ENCODE measurements at regions not wholly inside any gene's neighbourhood (a gene's known extent, or its start where the extent isn't known, plus 50 kb on each side); places are given as distances from the start of the nearest gene placed in this dataset.

GRCh38 chr9:88930716-88931115 lies 60.6 kb upstream of the S1PR3 start:
- H3K27ac ChIP-seq = no peak overlapping the region
- no peaks in the 10 kb centered on the region for H3K27me3 ChIP-seq (ENCODE audit: insufficient read depth, low read depth)
- H4K20me1 ChIP-seq (ENCODE audit: insufficient read depth) = no peaks in the 10 kb centered on the region
- no peak overlapping the region for H3K9ac ChIP-seq
- H3K4me3 ChIP-seq (IDR thresholded peaks at IDR 0.05; ENCODE audit: insufficient read depth, low read depth, low read length) = no peak overlapping the region
- no peak for TF ChIP-seq CTCF (conservative IDR thresholded peaks at IDR 0.05; ENCODE audit: low read depth, low read length)
- H3K36me3 ChIP-seq (ENCODE audit: insufficient read depth) = no peaks in the 10 kb centered on the region
- H3K4me2 ChIP-seq = no peak overlapping the region
- peaks cover 5% of the 10 kb centered on the region for H3K4me1 ChIP-seq (ENCODE audit: low read depth, poor library complexity, severe bottlenecking)
- no peak overlapping the region for H2AFZ ChIP-seq (ENCODE audit: low read depth)
- H3K79me2 ChIP-seq (ENCODE audit: insufficient read depth, low read depth) = no peaks in the 10 kb centered on the region

- no peaks in the 10 kb centered on the region for H3K79me2 ChIP-seq (ENCODE audit: insufficient read depth, low read depth)
- H3K27ac ChIP-seq = no peak overlapping the region
- H3K36me3 ChIP-seq (ENCODE audit: insufficient read depth) = no peaks in the 10 kb centered on the region
- no peak overlapping the region for H2AFZ ChIP-seq (ENCODE audit: low read depth)
- no peak overlapping the region for H3K9ac ChIP-seq
- H3K4me1 ChIP-seq (ENCODE audit: low read depth, poor library complexity, severe bottlenecking) = no peaks in the 10 kb centered on the region
- H4K20me1 ChIP-seq (ENCODE audit: insufficient read depth) = no peaks in the 10 kb centered on the region
- no peak overlapping the region for H3K4me3 ChIP-seq (IDR thresholded peaks at IDR 0.05; ENCODE audit: insufficient read depth, low read depth, low read length)
- no peak overlapping the region for H3K4me2 ChIP-seq
- no peak for TF ChIP-seq CTCF (conservative IDR thresholded peaks at IDR 0.05; ENCODE audit: low read depth, low read length)
- H3K27me3 ChIP-seq (ENCODE audit: insufficient read depth, low read depth) = no peaks in the 10 kb centered on the region
Observed at GRCh38 chr9:88932766-88933165, 58.5 kb upstream of the S1PR3 start.

GRCh38 chr9:88933607-88934379 lies 57.5 kb upstream of the S1PR3 start:
- no peaks in the 10 kb centered on the region for H4K20me1 ChIP-seq (ENCODE audit: insufficient read depth)
- H3K9ac ChIP-seq = no peak overlapping the region
- H3K4me2 ChIP-seq = no peak overlapping the region

GRCh38 chr9:88934876-88935535 lies 56.3 kb upstream of the S1PR3 start:
- Histone ChIP-seq H3K36me3 (ENCODE audit: insufficient read depth) (no peaks in the 10 kb centered on the region), H3K79me2 (ENCODE audit: insufficient read depth, low read depth) (no peaks in the 10 kb centered on the region), H3K27ac (no peak overlapping the region), H2AFZ (ENCODE audit: low read depth) (no peak overlapping the region), H3K4me3 (IDR thresholded peaks at IDR 0.05; ENCODE audit: insufficient read depth, low read depth, low read length) (no peak overlapping the region), H4K20me1 (ENCODE audit: insufficient read depth) (no peaks in the 10 kb centered on the region), H3K9ac (no peak overlapping the region), H3K4me1 (ENCODE audit: low read depth, poor library complexity, severe bottlenecking) (no peaks in the 10 kb centered on the region), H3K4me2 (no peak overlapping the region), H3K27me3 (ENCODE audit: insufficient read depth, low read depth) (no peaks in the 10 kb centered on the region)
- TF ChIP-seq CTCF (conservative IDR thresholded peaks at IDR 0.05; ENCODE audit: low read depth, low read length) = no peak

More at GRCh38 chr9:88933607-88934379, 57.5 kb upstream of the S1PR3 start:
- Histone ChIP-seq H3K4me3 (IDR thresholded peaks at IDR 0.05; ENCODE audit: insufficient read depth, low read depth, low read length) (no peak overlapping the region), H3K4me1 (ENCODE audit: low read depth, poor library complexity, severe bottlenecking) (no peaks in the 10 kb centered on the region), H3K36me3 (ENCODE audit: insufficient read depth) (no peaks in the 10 kb centered on the region), H2AFZ (ENCODE audit: low read depth) (no peak overlapping the region), H3K79me2 (ENCODE audit: insufficient read depth, low read depth) (no peaks in the 10 kb centered on the region), H3K27me3 (ENCODE audit: insufficient read depth, low read depth) (no peaks in the 10 kb centered on the region), H3K27ac (no peak overlapping the region)
- no peak for TF ChIP-seq CTCF (conservative IDR thresholded peaks at IDR 0.05; ENCODE audit: low read depth, low read length)

Measured in KMS-11 (cell line).